Kidney glomerular epithelial cell (primary cell): ENCODE measurements at regions not wholly inside any gene's neighbourhood (a gene's known extent, or its start where the extent isn't known, plus 50 kb on each side); places are given as distances from the start of the nearest gene placed in this dataset.
"Not testable (repeated sequence)": the region's sequence is repeated elsewhere in the genome, so short reads cannot be mapped to it uniquely, and the experiment has no call there.

ENCODE experiments used
- DNase-seq: peaks from one replicate; lab custom pipeline; 2025; lab: John Stamatoyannopoulos, UW

DNA sequence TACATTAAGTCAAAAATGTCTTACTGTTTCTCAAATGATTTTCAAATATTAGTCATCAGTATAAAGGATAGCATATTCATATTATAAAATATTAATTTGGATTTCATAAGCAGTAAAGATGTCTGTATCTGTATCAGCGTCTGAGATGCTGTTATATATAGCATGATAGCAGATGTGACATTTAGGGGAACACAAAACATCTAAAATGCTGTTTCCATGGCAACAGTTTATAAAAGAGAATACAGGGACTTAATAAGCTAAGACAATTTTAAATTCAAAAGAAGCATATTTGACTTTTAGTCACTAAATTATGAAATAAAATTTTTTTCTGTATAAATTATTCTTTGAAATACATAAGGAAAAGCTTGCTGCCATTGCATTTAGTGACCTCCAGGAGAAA is 432.2 kb downstream of the PDGFC start:
- no peak for DNase-seq

DNA sequence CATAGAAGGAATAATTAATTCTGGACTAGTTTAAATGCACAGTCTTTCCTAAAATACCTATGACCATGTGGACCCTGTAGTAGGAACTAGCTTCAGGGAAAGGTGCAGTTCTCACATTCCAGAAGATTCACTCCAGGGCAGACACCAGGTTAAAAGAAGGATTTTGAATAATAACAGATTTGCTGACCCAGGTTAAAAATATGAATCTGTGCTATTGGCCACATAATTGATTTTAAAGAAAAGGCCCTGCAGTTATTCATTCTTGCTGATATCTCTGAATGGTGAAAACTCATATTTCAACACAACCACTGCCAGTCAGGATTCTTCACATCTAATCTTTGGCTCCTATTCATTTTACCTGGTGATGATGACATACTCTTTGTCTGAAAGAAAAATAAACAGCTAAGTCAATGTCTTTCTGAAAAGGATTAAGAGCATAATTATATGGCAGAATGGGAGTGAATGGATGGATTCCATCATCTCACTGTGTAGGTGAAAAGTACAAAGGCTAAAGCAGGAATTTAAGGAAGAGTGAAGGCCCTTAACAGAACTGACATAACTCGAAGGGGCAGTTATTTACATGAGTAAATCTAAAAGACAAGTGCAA is 432.8 kb downstream of the PDGFC start:
- no peak for DNase-seq

DNA sequence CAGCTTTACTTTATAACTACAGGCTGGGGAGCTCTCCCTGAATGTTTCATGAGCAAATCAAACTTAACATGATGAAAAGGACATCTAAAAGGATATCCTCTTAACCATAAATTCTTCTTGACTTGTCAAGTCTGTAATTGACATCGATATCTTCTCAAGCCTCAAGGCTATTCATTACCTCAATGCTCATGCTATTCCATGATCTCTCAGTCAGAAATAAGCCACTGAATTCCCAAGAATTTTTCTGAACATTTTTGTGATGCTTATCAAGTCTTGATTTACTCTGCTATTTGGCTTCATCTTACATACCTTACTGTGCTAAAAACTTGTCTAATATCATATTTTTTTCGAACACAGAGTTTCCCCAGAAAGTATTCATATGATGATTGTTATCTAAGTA is 433.4 kb downstream of the PDGFC start:
- DNase-seq: no peak

DNA sequence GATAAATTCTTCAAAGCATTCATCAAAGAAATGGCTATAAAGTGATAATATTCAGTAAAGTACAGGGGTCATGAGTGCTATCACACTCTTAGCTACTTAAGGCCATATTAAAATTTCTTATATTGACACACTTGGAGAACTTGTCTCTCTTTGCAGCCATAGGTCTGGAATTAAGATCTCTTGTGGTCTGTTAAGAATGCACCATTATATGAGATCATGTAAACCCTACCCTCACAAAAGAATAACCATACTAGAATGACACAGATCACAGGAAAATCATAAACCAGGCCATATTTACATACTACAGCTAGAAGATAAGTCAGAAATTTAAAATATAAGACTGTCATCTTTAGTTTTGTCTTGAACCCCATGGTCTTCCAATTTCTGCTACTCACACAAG is 434.3 kb downstream of the PDGFC start:
- no peak for DNase-seq

DNA sequence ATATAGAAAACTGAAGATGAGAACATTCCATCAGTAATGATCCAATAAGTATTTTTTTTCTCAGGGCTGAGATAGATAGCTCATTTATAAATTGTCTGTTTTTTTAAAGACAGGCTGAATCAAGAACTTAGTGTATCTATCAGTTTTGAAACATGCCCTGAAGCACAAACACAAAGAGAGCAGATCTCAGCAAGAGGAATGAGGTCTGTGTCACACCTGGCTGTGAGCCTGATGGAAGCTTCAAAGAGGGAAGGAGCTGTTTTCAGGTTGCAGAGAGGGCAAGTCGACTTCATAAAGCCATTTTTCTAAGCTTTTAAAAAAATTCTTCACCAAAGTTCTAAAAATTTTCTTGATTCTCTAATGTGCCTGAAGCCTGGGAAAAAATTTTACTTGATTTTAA is 434.9 kb downstream of the PDGFC start:
- peak; percentile 7 for DNase-seq

DNA sequence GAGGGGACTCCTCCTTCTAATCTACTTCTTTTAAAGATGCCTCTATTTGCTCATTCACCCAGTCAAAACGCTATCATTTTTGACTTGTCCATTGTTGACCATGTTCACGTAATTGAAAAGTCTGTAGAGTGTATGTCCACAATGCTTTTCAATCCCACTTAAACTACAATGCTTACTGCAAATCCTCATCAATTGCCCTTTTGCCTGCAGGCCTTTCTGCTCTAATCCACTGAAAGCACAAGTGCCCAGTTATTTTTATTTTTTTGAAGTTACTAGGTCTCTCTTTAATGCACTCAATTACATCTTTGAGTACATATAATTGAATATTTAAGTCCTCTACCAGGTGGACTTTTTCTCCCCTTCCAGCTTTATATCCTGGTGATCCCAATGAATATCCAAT is 437.4 kb downstream of the PDGFC start:
- DNase-seq: no peak

DNA sequence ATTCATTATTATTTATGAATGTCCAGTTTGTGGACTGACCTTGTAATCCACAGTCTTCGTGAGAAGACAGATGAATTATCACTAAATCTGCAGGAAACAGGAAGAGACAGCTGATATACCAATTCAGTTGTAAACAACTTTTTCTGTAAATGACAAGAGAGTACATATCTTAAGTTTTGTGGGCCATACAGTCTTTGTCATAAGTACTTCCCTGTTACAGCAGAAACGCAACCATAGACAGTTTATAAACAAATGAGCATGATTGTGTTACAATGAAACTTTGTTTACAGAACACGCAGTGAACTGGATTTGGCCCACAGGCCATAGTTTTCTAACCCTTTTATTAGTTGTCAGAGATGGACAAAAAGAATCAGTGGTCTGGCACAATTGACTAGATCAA is 443.4 kb downstream of the PDGFC start:
- no peak for DNase-seq

DNA sequence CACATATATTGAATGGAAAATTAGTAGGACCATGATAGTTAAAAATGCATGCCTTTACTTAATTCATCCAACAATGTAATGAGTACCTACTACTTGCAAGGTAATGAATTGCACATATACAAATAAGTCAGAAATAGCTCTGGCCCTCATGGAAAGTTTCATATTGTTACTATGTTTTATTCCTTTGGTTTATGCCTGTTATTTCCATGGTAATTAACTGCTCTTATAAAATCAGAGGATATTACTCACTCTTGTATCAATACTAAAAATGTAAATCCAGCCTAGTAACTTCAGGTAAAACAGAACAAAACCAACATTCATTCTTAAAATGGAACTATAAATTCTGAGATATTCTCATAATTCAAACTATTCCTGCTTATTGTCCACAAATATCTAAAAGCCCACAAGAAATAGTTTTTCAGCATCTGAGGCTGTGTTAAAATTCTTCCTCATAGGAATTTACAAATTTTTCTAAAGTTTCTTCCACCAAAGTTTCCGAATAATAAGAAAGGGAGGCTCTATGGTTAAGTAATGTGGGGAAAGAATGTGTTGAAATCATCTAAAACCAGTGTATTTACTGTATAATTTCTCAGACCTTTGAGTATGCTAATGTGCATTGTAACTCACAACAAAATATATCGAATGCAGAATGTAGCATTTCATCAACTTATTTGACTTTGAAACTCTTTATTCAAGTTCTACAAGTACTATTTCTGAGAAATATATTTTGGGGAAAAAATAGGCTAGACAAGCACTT is 444.2 kb downstream of the PDGFC start:
- no peak for DNase-seq

DNA sequence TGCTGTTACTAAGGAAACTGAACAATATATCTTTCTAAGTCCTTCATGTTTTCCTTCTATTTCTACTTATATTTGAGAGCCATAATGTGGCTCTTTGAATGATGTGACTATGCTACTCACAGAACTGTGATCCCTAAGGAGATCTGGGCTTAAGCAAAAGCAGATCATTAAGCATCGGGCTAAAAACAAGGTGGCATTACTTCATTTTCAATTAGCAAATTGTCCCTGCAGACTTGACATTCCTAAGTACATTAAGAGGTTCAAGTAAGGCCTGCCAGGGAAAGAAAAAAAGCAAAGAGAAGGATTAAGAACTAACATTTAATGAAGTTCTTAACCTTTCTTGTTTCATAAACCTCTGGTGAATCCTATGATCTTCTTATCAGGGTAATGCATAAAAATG is 447.6 kb downstream of the PDGFC start:
- no peak for DNase-seq

DNA sequence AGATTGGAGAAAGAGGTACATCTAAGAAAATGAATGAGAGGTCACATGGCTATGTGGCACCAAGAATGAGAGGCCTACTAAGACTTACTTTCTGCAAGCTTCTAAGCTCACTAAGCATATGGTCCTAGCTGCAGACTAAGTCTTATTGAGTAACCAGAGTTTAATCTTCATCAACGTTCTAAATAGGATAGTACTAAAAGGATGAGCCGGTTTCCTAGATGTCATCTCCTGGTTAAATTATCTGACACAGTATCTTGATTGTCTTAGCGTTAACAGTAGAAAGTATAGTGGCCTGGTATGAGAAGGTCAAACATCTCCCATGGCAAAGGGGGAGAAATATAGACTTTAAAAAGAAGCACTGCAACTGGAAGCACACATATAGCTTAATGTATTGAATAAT is 448.1 kb downstream of the PDGFC start:
- no peak for DNase-seq

DNA sequence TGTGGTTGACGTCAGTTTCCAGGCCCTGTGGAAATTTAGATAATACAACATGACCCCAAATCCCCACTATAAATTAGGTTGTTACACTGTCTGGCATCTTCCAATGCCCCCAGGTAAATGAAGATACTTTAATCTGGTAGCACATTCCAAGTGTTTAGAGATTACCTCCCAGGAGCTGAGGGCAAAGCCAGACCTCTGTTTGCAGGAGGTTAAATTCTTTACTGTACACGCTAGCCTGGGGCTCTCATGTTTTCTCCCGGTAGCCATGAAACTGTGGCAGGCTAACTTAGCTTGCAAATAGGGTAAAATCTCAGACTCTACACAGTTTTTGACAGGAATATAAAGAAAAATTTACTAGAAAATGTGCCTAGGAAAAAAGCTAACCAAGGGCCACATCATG is 450.0 kb downstream of the PDGFC start:
- DNase-seq: no peak

DNA sequence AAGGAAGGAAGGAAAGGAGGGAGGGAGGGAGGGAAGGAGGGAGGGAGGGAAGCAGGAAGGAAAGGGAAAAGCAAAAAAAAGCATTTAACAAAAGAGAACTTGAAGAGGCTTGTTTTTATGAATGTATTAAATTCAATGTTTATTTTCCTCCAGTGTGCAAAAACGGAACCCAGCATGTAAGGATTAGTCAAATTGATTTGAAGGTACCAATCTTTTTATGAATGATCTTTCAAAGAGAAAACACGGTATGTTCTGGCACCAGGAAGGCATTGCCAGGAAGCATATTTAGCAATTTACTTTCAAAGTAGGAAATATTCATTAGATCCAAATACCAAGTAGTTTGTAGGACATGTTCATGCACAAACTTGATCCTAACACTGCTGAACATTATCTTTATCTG is 453.6 kb downstream of the PDGFC start:
- DNase-seq: no peak

DNA sequence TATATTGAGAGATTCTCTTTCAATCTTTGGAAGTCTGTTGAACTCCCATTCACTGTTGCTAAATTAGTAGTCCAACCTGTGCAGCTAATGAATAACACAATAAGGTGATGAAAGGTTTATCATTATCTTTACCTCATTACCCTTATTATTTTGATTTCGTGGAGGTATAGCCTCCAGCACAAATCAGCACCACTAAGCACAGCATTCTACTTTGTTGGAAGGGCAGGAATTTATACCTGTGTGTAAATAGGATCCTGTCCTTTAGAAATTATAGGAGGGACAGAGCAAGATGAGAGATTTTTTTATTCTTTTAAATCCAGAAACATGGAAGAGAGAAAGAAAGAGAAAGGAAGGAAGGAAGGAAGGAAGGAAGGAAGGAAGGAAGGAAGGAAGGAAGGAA is 454.1 kb downstream of the PDGFC start:
- DNase-seq: no peak

DNA sequence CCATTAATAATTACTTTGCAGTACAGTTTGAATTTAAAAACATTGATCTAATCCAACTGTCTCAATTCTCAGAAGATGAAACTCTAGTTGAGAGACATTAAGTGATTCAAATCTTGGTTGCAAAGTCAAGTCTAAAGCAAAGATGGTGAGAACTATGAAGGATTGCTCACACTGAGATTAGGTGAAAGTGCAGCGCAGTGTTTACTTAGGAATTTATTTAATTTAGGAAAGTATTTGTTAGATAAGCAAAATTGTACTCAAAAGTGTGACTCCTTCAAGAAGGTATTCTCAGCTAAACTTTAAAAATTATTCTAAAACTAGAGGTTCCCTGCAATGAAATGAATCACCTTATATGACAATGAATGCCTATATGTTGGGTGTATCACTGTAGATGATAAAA is 454.9 kb downstream of the PDGFC start:
- DNase-seq: no peak

DNA sequence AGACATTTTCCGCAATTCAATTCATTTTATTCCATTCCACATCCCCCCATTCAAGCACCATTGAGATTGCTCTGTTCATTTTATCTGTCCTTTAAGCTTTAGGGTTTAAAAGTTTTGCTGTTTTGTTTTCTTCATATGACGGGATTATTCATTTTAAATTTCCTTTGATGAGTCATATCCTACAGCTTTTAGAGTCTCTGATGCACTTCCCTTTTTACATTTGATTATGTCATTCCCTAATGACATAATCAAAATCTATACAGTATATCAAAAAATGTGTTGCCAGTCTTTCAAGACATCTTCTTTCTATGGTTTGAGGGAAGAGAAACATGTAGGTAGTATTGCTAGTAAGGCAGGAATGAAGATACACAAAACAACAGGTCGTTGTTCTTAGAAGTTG is 456.3 kb downstream of the PDGFC start:
- DNase-seq: no peak

DNA sequence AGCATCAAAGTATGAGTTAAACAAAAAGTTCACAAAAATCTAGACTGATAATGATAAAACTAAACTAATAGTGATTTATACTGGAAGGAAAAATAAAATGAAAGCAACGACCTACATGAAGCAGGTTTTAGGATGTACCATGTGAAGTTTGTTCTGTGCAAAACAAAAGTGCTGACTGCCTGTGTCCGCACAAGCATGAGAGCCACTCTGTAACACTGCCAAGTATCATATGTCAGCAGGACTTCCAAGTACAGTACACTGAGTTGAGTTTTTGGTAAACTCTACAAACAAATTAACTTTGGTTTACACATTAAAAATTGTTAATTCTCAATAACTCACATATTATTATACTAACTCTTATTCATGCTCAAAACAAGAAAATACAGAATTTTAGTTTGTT is 459.0 kb downstream of the PDGFC start:
- DNase-seq: no peak

DNA sequence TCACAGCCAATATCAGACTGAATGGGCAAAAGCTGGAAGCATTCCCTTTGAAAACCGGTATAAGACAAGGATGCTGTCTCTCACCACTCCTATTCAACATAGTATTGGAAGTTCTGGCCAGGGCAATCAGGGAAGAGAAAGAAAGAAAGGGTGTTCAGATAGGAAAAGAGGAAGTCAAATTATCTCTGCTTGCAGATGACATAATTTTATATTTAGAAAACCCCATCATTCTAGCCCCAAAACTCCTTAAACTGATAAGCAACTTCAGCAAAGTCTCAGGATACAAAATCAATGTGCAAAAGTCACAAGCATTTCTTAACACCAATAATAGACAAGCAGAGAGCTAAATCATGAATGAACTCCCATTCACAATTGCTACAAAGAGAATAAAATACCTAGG is 461.7 kb downstream of the PDGFC start:
- not testable (repeated sequence) for DNase-seq

DNA sequence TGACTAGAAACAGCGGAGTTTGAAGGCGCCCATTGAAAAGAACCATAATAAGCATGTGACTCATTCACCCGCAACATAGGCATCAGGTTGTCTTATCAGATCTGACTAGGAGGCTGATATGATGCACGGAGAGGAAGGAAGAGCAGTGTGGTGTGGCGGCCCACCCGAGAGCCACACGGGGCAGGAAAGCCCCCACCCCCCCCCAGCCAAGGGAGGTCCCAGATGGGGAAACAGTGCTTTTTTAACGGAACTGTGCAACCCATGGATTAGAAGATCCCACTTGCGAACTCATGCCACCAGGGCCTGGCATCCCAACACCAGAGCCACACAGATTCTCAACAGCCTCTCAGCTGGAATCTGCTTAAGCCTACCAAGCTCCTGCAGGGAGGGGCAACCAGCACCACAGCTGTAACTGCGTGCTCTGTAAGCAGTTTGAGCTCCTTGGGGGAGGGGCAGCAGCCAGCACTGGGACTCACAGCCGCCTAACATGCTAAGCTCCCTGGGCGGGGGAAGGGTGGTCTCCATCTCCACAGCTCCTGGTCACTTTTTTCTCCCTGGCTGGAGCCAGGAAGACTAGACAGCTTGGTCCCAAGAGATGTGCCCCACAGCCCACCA is 466.2 kb downstream of the PDGFC start:
- DNase-seq: no peak

DNA sequence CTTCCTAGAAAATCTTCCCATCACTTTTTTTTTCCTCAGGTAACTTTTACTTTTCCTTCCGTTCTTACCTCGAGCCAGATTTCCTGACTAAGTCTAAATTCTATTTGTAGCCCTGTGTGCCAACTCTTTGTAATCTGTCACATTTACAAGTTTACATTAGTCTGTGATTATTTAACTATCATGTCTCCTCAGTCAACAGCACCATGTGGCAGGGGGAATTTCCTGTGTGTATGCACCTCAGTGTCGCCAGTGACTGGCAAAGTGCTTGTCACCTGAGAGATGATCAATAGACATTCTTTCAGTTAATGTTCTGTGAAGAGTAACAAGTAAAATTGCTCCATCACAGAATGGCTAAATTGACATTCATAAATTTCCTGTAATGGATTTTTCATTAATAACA is 468.5 kb downstream of the PDGFC start:
- DNase-seq: no peak

DNA sequence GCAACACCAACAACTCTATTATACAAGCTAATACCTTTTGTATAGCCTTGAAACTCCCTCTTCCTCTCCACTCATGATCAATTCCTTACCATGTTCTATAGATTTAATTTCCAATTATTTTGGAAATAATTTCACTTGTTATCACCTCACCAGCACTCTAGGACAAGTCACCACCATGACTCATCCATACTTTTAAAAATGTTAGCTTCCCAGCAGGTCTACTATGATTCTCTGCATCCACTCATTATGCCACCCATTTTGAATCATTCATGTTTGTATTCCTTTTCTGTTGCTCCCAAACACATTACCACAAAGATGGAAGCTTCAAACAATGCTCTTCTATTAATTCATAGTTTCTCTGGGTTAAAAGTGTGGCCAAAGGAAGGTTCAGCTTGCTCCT is 469.6 kb downstream of the PDGFC start:
- DNase-seq: no peak

DNA sequence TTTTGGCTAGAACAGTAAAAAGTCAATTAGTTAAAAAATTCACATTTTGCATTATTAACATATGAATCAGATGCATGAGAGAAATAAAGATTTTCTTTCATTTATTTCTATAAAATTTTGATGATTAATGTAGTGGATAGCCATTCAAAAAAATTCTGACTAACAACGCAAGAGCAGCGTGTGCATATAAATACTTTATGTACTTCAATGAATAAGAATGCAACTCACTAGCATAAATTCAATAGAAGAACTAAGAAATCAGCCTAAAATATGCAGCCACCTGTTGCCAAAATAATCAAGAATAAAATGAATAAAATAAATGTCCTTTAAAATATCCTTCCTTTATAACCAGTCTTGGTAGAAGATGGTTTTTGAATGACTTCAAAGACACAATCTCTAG is 471.9 kb downstream of the PDGFC start:
- DNase-seq: no peak

DNA sequence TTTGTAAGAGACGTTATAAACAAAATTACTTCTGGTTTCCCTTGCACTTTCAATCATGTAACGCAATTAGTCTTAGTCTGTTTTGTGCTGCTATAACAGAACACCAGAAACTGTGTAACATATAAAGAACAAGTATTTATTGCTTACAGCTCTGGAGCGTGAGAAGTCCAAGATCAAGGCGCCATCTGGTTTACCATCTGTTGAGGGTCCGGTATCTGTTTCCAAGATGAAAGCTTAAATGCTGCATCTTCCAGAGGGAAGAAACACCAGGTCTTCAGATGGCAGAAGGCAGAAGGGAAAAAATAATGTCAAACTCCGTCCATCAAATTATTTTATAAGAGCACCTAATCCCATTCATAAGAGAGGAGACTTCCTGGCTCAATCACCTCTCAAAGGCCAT is 474.1 kb downstream of the PDGFC start:
- DNase-seq: no peak

DNA sequence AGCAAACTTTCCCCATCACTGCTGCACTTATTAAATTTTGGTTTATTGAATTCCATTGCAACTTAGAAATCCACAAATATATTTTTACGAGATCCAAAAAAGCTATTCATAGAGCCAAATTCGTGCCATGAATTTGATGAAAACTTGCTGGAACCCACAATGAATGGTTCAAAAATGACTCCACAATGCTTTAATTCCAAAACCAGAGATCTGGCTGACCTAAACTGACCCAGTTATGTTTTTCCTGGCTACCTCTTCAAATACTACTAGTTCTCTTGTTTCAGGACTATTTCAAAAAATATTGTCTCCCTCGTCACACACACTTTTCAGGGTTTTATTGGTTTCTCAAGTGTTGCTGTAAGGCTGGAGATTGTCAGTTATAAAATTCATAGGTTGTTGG is 474.8 kb downstream of the PDGFC start:
- DNase-seq: no peak

DNA sequence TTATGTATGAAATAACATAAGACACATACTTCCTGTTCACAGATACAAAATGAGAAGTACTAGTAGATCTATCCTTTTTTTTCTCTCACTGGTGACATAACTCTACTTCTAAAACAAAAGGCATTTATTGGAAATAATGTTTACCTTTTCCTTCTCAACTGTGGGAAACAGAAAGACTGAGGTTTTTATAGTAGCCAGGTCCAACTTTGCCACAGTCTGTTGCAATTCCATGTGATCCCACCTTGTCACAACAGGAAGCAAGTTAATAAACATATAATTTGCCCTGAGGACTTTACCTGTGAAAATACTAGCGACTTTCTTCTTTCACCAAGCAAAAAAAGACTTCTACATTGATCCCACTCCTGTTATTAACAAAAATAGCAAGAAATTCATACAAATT is 475.8 kb downstream of the PDGFC start:
- DNase-seq: no peak
